PFSK-1 (cell line): ENCODE measurements at regions not wholly inside any gene's neighbourhood (a gene's known extent, or its start where the extent isn't known, plus 50 kb on each side); places are given as distances from the start of the nearest gene placed in this dataset.

Source experiments
- POLR2AphosphoS5 ChIP-seq: IDR thresholded peaks from 2 replicates; pipeline ENCODE4 v1.6.1; 2012; ENCODE audit warnings: low read depth, mild to moderate bottlenecking, control low read depth, low read length, moderate library complexity
- REST ChIP-seq, 2 experiments: IDR thresholded peaks; 2 replicates each; pipeline versions ENCODE4 v1.6.1 to v1.8.0; 2011 to 2012; ENCODE audit warnings: low read depth in 2 of 2, low read length in 2 of 2, control low read depth in 1 of 2, inconsistent platforms in 1 of 2, mild to moderate bottlenecking in 1 of 2, moderate library complexity in 1 of 2; ENCODE audit not compliant: insufficient read depth in 1 of 2
- TAF1 ChIP-seq: IDR thresholded peaks from 2 replicates; pipeline ENCODE4 v1.6.1; 2012; ENCODE audit warnings: low read length, control low read depth, borderline replicate concordance; ENCODE audit not compliant: insufficient read depth

GRCh38 chr11:37107415-37107814, 509.4 kb upstream of the RAG2 start:
- TF ChIP-seq POLR2AphosphoS5 (no peak), TAF1 (no peak), REST (IDR thresholded peaks at IDR 0.05; ENCODE audit: insufficient read depth in 1 of 2, low read depth in 2 of 2, low read length in 2 of 2) (no peak)
